ENCODE measurements at regions not wholly inside any gene's neighbourhood (a gene's known extent, or its start where the extent isn't known, plus 50 kb on each side); places are given as distances from the start of the nearest gene placed in this dataset.

GRCh38 chr9:113772121-113772810 lies 103.8 kb upstream of the ZNF618 start:
- Histone ChIP-seq H3K36me3 (replicated peaks in 1 of 2; ENCODE audit: insufficient read depth in 1 of 2, low read depth in 2 of 2) (no peaks in the 10 kb centered on the region), H3K4me1 (no peaks in the 10 kb centered on the region), H3K27me3 (no peaks in the 10 kb centered on the region), H3K9me3 (no peaks in the 10 kb centered on the region), H3K27ac (no peak overlapping the region), H3K4me3 (no peak overlapping the region)
- intact Hi-C loops (cut with DNase I), result no loop called here
- ATAC-seq (no peak), DNase-seq (peak in 1 of 4 donors; percentile 8)
- 65 to 67% methylated on average over 6 of the region's 6 CpGs for WGBS, 2 donors
- TF ChIP-seq, protein P1, sequence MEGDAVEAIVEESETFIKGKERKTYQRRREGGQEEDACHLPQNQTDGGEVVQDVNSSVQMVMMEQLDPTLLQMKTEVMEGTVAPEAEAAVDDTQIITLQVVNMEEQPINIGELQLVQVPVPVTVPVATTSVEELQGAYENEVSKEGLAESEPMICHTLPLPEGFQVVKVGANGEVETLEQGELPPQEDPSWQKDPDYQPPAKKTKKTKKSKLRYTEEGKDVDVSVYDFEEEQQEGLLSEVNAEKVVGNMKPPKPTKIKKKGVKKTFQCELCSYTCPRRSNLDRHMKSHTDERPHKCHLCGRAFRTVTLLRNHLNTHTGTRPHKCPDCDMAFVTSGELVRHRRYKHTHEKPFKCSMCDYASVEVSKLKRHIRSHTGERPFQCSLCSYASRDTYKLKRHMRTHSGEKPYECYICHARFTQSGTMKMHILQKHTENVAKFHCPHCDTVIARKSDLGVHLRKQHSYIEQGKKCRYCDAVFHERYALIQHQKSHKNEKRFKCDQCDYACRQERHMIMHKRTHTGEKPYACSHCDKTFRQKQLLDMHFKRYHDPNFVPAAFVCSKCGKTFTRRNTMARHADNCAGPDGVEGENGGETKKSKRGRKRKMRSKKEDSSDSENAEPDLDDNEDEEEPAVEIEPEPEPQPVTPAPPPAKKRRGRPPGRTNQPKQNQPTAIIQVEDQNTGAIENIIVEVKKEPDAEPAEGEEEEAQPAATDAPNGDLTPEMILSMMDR (IDR thresholded peaks at IDR 0.05), result no peak
- no peak for TF ChIP-seq POLR2A (IDR thresholded peaks at IDR 0.05)

DNA sequence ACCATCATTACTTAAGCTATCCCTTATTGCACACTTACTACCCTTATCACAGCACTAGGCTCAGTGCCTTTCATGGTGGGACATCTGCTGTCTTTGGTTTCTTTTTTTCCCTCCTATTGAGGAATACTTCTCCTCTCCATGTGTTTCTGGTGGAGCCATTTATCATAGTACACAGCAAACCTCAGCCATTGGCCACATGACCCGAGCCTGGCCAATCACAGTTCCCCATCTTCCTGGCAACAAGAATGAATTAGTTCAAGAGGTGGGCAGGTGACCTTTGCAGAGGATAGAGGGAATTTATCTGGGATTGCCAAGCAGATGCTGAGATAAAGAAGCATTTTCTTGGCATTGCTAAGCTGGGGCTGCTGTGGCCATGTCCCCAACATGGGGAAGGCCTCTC lies 101.1 kb upstream of the ZNF618 start:
- DNase-seq (no peak), ATAC-seq (no peak)
- Histone ChIP-seq H3K36me3 (replicated peaks in 1 of 2; ENCODE audit: insufficient read depth in 1 of 2, low read depth in 2 of 2) (no peaks in the 10 kb centered on the region), H3K27me3 (no peaks in the 10 kb centered on the region), H3K4me3 (no peak overlapping the region), H3K27ac (no peak overlapping the region), H3K9me3 (no peaks in the 10 kb centered on the region), H3K4me1 (no peaks in the 10 kb centered on the region)
- TF ChIP-seq POLR2A (IDR thresholded peaks at IDR 0.05), result no peak
- TF ChIP-seq, protein P1 (IDR thresholded peaks at IDR 0.05), result no peak
- intact Hi-C loops (cut with DNase I), result no loop called here
- 60 to 88% methylated on average over 1 of the region's 1 CpG for WGBS, 2 donors

DNA sequence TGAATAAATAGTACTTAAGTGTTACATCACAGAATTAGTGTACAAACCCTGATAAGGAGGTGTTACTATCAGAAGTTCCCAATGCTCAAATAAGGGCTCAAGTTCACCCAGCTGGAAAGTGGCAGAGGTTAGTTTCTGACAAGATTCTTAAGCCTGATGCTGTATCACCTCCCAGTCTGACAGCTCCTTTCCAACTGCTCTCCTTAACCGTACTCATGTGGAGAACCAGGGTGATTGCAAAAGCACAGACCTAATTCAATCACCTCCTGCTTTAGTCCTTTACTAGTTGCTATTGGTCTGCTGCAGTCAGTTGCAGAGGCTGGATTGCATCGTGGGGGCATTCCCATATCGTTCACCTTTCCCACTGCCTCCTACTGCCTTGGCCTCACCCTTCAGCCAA lies 100.4 kb upstream of the ZNF618 start:
- DNase-seq (no peak), ATAC-seq (no peak)
- Histone ChIP-seq H3K27me3 (no peaks in the 10 kb centered on the region), H3K27ac (no peak overlapping the region), H3K9me3 (no peaks in the 10 kb centered on the region), H3K4me3 (no peak overlapping the region), H3K4me1 (no peaks in the 10 kb centered on the region), H3K36me3 (replicated peaks in 1 of 2; ENCODE audit: insufficient read depth in 1 of 2, low read depth in 2 of 2) (no peaks in the 10 kb centered on the region)
- intact Hi-C loops (cut with DNase I), result no loop called here
- 36 to 53% methylated on average over 3 of the region's 3 CpGs for WGBS, 2 donors
- TF ChIP-seq, protein P1 (IDR thresholded peaks at IDR 0.05), result no peak
- TF ChIP-seq POLR2A (IDR thresholded peaks at IDR 0.05), result no peak

DNA sequence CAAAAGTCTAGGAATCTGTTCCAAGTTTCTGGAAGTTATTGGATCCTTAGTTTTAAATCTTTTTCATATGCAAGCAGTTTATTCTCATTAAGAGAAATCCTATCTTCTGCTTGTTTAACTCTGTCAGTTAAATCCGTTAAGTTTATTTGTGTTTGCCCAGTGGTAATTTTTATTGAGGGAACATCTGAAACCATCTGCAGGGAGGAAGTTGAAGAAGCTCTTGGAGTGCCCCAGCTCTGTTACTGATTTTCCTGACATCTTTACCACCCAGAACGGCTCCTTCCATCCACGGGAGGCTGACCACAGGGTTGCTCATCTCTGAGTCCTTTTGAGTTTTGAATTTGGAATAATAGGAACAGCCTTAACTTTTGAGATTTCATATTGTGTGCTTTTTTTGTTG lies 99.9 kb upstream of the ZNF618 start:
- Histone ChIP-seq H3K4me3 (no peak overlapping the region), H3K9me3 (no peaks in the 10 kb centered on the region), H3K36me3 (replicated peaks in 1 of 2; ENCODE audit: insufficient read depth in 1 of 2, low read depth in 2 of 2) (no peaks in the 10 kb centered on the region), H3K27ac (no peak overlapping the region), H3K4me1 (no peaks in the 10 kb centered on the region), H3K27me3 (no peaks in the 10 kb centered on the region)
- DNase-seq, result no peak
- 63 to 66% methylated on average over 3 of the region's 3 CpGs for WGBS, 2 donors
- no peak for TF ChIP-seq POLR2A (IDR thresholded peaks at IDR 0.05)
- TF ChIP-seq, protein P1 (IDR thresholded peaks at IDR 0.05), result no peak
- intact Hi-C loops (cut with DNase I), result no loop called here
- no peak for ATAC-seq

DNA sequence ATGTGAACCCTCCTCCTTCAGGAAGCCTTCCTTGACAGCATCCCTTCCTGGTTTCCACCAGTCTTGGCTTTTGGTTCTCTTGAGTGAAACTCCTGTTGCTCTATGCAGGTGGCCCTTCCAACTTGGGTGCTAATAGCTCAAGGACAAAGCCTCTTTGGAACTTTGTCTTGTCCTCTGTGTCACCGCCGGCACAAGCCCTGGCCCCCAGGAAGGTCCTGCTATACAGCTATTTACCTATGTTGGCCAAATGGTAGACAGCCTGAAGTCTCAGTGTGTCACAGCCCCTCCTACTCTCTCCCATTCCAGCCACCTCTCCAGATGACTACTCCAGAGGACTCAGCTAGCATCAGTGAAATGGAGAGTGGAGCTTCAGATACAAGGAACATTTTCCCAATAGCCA lies 94.7 kb upstream of the ZNF618 start:
- no peak for ATAC-seq
- 88 to 94% methylated on average over 2 of the region's 2 CpGs for WGBS, 2 donors
- intact Hi-C loops (cut with DNase I), result no loop called here

More for the DNA sequence above, 94.7 kb upstream of the ZNF618 start:
- DNase-seq, result no peak
- Histone ChIP-seq H3K27me3 (no peaks in the 10 kb centered on the region), H3K4me1 (peaks cover 3% of the 10 kb centered on the region), H3K4me3 (no peak overlapping the region), H3K36me3 (replicated peaks in 1 of 2; ENCODE audit: insufficient read depth in 1 of 2, low read depth in 2 of 2) (no peaks in the 10 kb centered on the region), H3K27ac (no peak overlapping the region), H3K9me3 (no peaks in the 10 kb centered on the region)
- no peak for TF ChIP-seq POLR2A (IDR thresholded peaks at IDR 0.05)
- TF ChIP-seq, protein P1 (IDR thresholded peaks at IDR 0.05), result no peak
